IPS-15b (cell line): ENCODE measurements at regions not wholly inside any gene's neighbourhood (a gene's known extent, or its start where the extent isn't known, plus 50 kb on each side); places are given as distances from the start of the nearest gene placed in this dataset.

ENCODE experiments used
- H3K27me3 ChIP-seq: one replicate; pipeline ENCODE4 v1.6.1; 2013; ENCODE audit warnings: low read length; ENCODE audit not compliant: control insufficient read depth, insufficient read depth
- H3K36me3 ChIP-seq: one replicate; pipeline ENCODE4 v1.6.1; 2013; ENCODE audit warnings: low read length; ENCODE audit not compliant: control insufficient read depth, insufficient read depth
- H3K4me1 ChIP-seq: one replicate; pipeline ENCODE4 v1.6.1; 2013; ENCODE audit warnings: mild to moderate bottlenecking, low read length; ENCODE audit not compliant: control insufficient read depth, insufficient read depth
- H3K4me3 ChIP-seq: one replicate; pipeline ENCODE4 v1.5.1; 2013; ENCODE audit warnings: low read depth, low read length
- H3K9ac ChIP-seq: one replicate; pipeline ENCODE4 v1.6.1; 2013; ENCODE audit warnings: low read depth, mild to moderate bottlenecking, low read length
- H3K9me3 ChIP-seq: one replicate; pipeline ENCODE4 v1.6.1; 2013; ENCODE audit warnings: mild to moderate bottlenecking, low read length; ENCODE audit not compliant: control insufficient read depth, insufficient read depth

GRCh38 chr1:188903241-188903640 is 1574.4 kb downstream of the BRINP3 start:
- H3K36me3 ChIP-seq = no peaks in the 10 kb centered on the region
- H3K4me1 ChIP-seq = no peaks in the 10 kb centered on the region
- H3K27me3 ChIP-seq = no peaks in the 10 kb centered on the region
- no peaks in the 10 kb centered on the region for H3K9me3 ChIP-seq
- H3K9ac ChIP-seq = no peak overlapping the region
- H3K4me3 ChIP-seq = no peak overlapping the region

GRCh38 chr1:188904201-188904600 is 1573.5 kb downstream of the BRINP3 start:
- Histone ChIP-seq H3K27me3 (no peaks in the 10 kb centered on the region), H3K9ac (no peak overlapping the region), H3K36me3 (no peaks in the 10 kb centered on the region), H3K4me1 (no peaks in the 10 kb centered on the region), H3K4me3 (no peak overlapping the region), H3K9me3 (no peaks in the 10 kb centered on the region)

- H3K36me3 ChIP-seq = no peaks in the 10 kb centered on the region
- no peak overlapping the region for H3K4me3 ChIP-seq
- H3K9ac ChIP-seq = no peak overlapping the region
- no peaks in the 10 kb centered on the region for H3K4me1 ChIP-seq
- H3K9me3 ChIP-seq = no peaks in the 10 kb centered on the region
- no peaks in the 10 kb centered on the region for H3K27me3 ChIP-seq
These were observed 1570.6 kb downstream of the BRINP3 start for GRCh38 chr1:188906921-188907641.

- H3K27me3 ChIP-seq = no peaks in the 10 kb centered on the region
- no peaks in the 10 kb centered on the region for H3K36me3 ChIP-seq
- H3K9me3 ChIP-seq = no peaks in the 10 kb centered on the region
- no peaks in the 10 kb centered on the region for H3K4me1 ChIP-seq
- H3K4me3 ChIP-seq = no peak overlapping the region
- H3K9ac ChIP-seq = no peak overlapping the region
These were observed 1547.3 kb downstream of the BRINP3 start for GRCh38 chr1:188930382-188930781.

GRCh38 chr1:188931506-188931905 is 1546.2 kb downstream of the BRINP3 start:
- H3K4me3 ChIP-seq = no peak overlapping the region
- no peaks in the 10 kb centered on the region for H3K4me1 ChIP-seq
- no peak overlapping the region for H3K9ac ChIP-seq
- H3K36me3 ChIP-seq = no peaks in the 10 kb centered on the region
- no peaks in the 10 kb centered on the region for H3K27me3 ChIP-seq
- no peaks in the 10 kb centered on the region for H3K9me3 ChIP-seq

- Histone ChIP-seq H3K9ac (no peak overlapping the region), H3K4me1 (peaks cover 5% of the 10 kb centered on the region), H3K9me3 (no peaks in the 10 kb centered on the region), H3K36me3 (no peaks in the 10 kb centered on the region), H3K27me3 (no peaks in the 10 kb centered on the region), H3K4me3 (no peak overlapping the region)
These were observed 1539.6 kb downstream of the BRINP3 start for GRCh38 chr1:188937965-188938551.

- Histone ChIP-seq H3K27me3 (no peaks in the 10 kb centered on the region), H3K36me3 (no peaks in the 10 kb centered on the region), H3K4me1 (peaks cover 5% of the 10 kb centered on the region), H3K9ac (no peak overlapping the region), H3K4me3 (no peak overlapping the region), H3K9me3 (no peaks in the 10 kb centered on the region)
These were observed 1535.7 kb downstream of the BRINP3 start for GRCh38 chr1:188941986-188942385.

- Histone ChIP-seq H3K36me3 (no peaks in the 10 kb centered on the region), H3K4me3 (no peak overlapping the region), H3K4me1 (peaks cover 3% of the 10 kb centered on the region), H3K9ac (no peak overlapping the region), H3K9me3 (no peaks in the 10 kb centered on the region), H3K27me3 (no peaks in the 10 kb centered on the region)
These were observed 1528.0 kb downstream of the BRINP3 start for GRCh38 chr1:188949701-188950100.

- no peaks in the 10 kb centered on the region for H3K27me3 ChIP-seq
- no peaks in the 10 kb centered on the region for H3K36me3 ChIP-seq
- no peak overlapping the region for H3K4me3 ChIP-seq
- peaks cover 3% of the 10 kb centered on the region for H3K4me1 ChIP-seq
- H3K9me3 ChIP-seq = no peaks in the 10 kb centered on the region
- no peak overlapping the region for H3K9ac ChIP-seq
These were observed 1519.1 kb downstream of the BRINP3 start for GRCh38 chr1:188958461-188959115.

GRCh38 chr1:188986745-188987417 is 1490.8 kb downstream of the BRINP3 start:
- H3K36me3 ChIP-seq = no peaks in the 10 kb centered on the region
- peaks cover 3% of the 10 kb centered on the region for H3K4me1 ChIP-seq
- no peaks in the 10 kb centered on the region for H3K9me3 ChIP-seq
- H3K9ac ChIP-seq = no peak overlapping the region
- H3K27me3 ChIP-seq = no peaks in the 10 kb centered on the region
- no peak overlapping the region for H3K4me3 ChIP-seq

- H3K36me3 ChIP-seq = no peaks in the 10 kb centered on the region
- H3K4me1 ChIP-seq = peaks cover 7% of the 10 kb centered on the region
- no peak overlapping the region for H3K4me3 ChIP-seq
- no peaks in the 10 kb centered on the region for H3K9me3 ChIP-seq
- H3K9ac ChIP-seq = no peak overlapping the region
- no peaks in the 10 kb centered on the region for H3K27me3 ChIP-seq
These were observed 1489.1 kb downstream of the BRINP3 start for GRCh38 chr1:188988589-188988988.
